Activated CD4-positive, alpha-beta T cell treated with anti-CD3 and anti-CD28 coated beads for 1 hour (primary cell): ENCODE measurements at regions not wholly inside any gene's neighbourhood (a gene's known extent, or its start where the extent isn't known, plus 50 kb on each side); places are given as distances from the start of the nearest gene placed in this dataset.

Experiments used
- DNase-seq: peaks from one replicate; pipeline ENCODE4 v3.0.0-alpha.2; 2020

DNA sequence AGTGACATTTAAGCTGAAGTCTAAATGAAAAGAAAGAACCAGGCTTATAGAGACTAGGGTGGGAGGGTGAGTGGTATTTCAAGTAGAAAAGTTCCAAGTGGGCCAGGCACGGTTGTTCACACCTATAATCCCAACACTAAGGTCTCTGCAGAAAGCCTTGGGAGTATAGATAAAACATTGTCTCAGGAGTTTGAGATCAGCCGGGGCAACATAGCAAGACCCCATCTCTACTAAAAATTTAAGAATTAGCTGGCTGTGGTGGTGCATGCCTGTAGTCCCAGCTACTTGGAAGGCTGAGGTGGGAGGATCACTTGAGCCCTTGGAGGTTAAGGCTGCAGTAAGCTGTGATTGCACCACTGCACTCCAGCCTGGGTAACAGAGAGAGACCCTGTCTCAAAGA is 143.4 kb upstream of the PKDCC start:
- no peak for DNase-seq

GRCh38 chr2:41905597-41906337 is 142.1 kb upstream of the PKDCC start:
- no peak for DNase-seq

- DNase-seq: no peak
These were observed 141.5 kb upstream of the PKDCC start for GRCh38 chr2:41906338-41906725.

DNA sequence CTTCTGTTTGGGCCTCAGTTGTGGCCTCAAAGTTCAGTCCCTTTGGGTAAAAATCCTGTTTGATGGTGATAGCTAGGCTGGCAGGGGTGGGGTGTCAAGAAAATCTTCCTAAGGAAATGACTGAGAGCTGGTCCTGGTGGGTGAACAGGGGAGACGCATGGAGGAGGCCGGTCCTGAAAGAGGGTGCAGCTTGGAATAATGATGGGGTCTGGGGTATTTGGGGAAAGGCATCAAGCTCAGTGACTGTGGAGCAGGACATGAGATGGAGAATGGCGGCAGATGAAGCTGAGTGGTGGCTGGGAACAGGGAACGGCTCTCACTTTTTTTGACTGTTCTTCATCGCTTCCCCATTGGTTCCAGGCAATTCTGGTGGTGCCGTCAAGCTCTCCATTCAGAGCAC is 140.7 kb upstream of the PKDCC start:
- no peak for DNase-seq

DNA sequence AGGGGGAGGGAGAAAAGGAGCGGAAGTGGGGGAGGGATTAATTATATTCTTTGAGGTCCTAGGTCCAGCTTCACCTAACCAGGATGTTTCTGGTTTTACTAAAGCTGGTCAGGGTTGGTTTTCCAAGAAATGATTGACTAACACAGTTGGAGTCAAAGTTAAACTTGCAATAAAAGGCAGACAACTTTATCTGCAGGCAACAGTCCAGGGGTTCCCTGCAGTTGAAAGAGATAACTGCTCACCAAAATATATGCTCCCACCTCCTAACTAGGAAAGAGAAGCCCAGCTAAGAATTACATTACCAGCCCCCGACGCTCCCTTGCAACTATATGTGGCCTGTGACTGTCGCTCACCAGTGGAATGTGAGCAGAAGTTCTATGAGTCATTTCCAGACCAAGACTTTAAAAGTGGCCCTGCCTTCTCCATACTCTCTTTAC is 140.0 kb upstream of the PKDCC start:
- no peak for DNase-seq

DNA sequence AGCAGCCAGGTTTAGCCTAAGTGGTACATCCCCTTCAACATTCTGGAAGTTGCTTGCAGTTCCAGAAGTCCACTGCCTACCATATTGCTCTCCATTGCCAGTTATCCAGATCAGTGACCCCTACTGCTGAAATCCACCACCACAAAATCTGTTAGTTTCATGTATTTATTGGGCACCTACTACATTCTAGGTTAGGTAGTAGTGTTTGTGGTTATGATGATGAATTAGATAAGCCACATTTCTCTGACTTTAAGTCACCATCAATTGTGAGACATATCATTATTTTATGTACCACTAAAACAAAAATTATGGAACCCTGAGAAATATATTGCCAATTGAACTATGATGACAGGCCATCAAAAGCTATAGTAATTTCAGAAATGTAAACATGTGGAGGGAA is 139.5 kb upstream of the PKDCC start:
- no peak for DNase-seq

DNA sequence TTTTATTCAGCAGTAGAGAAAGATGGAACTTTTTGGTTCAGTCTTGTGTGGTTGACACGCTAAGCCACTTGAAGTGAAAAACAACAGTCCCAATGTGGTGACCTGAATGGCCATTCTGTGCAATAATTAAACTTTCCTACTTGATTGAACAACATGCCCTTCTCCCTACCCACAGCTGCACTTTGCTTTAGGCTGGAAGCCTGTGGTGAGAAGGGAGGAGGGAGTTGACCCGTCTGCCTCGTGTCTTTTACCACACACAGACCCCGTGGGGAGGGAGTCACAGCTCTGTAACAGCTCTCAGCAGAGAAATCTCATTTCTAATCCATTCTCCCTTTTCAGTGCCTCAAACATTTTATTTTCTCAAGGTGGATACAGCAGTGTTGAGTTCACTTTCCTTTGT is 138.2 kb upstream of the PKDCC start:
- DNase-seq: no peak

- DNase-seq: no peak
These were observed 137.7 kb upstream of the PKDCC start for GRCh38 chr2:41910126-41910525.

GRCh38 chr2:41911033-41911432 is 136.8 kb upstream of the PKDCC start:
- DNase-seq: no peak

GRCh38 chr2:41912337-41912736 is 135.5 kb upstream of the PKDCC start:
- DNase-seq: no peak

- no peak for DNase-seq
These were observed 135.0 kb upstream of the PKDCC start for GRCh38 chr2:41912776-41913175.

DNA sequence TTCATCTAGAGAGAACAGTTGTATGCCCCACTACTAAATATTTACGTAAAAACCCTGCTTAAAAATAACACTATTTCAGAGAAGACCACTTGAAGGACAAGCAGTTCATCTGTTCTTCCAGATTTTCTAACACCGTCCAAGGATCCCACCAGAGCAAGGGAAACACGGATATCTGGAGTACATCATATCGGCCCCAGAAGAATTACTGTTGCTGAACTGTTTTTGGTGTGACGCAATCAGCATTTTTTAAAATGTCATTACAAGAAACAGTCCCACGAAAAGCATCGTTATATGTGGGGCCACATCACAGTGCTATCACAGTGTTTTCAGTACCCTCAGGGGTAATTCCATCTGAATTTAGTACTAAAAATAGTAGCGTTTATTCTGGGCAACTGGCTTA is 134.5 kb upstream of the PKDCC start:
- no peak for DNase-seq

- DNase-seq: no peak
These were observed 133.8 kb upstream of the PKDCC start for GRCh38 chr2:41913921-41914609.

GRCh38 chr2:41914936-41915335 is 132.9 kb upstream of the PKDCC start:
- no peak for DNase-seq

GRCh38 chr2:41916177-41916576 is 131.6 kb upstream of the PKDCC start:
- DNase-seq: no peak

GRCh38 chr2:41917587-41917986 is 130.2 kb upstream of the PKDCC start:
- no peak for DNase-seq

DNA sequence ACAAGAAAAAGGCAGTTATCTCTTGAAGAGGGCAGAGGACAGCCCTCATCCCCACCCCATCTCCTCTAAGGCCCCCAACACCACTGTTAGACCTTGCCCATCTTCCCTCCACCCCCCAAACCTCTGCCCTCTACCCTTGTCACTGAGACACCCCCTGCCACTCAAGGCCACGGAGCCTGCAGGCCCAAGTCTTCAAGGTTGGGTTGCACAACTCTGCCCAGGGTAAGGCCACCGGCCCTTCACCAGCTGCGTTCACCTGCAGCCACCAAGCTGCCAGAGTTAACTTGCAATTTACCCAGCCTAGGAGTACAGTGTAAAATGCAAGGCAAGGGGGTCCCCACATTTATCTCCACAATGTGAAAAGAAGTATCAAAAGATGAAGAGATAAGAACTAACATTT is 128.7 kb upstream of the PKDCC start:
- DNase-seq: no peak

DNA sequence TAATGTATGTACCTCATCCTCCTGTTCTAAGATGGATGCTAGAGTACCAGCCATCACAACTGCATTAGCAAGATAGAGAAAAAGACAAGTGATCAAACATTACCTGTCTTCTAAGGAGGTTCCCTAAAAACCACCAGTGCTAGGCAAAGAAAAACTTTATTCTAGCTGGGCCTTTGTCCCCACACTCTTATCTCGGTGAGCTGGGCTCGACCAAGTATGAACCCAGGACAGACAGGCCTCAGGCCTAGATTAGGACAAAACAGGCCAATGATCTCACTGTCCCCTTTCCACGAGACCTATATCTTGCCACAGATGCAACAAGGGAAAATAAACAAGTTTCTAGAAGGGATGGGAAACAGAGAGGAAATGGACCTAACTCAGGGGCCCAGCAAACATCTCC is 127.6 kb upstream of the PKDCC start:
- DNase-seq: no peak

DNA sequence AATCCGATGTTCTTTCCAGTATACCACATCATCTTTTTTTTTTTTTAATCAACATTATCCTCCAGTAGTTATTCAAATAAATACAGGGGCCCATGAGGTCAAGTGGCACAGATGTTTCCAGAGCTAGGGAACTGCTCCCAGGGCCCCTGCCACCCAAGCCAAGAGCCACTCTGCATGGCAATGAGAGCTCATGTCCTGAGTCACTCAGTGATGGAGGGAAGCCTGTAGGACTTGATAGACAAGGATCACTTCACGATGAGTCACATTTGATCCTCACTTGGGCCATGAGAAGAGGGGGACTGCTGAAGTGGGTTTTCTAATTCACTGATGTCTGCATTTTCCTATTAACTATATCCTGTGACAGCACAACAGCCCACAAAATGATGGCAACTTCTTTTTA is 127.0 kb upstream of the PKDCC start:
- no peak for DNase-seq

DNA sequence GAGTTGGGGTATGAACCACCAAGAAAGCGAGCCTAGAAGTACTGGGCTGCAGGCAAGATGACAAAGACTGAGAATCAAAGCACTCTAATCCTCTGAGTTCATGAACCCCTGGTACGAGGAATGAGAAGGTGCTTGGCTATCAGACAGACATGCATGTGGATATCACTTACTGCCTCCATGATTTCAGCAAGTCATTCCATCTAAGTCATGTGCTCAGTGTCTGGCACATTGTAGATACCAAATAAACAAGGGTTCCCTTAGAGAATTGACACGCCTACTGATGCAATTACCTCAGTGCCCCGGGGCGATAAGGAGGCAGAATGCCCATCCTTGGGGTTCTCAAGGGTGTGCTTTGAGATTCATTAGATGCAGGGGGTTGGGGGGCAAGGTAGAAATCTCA is 125.6 kb upstream of the PKDCC start:
- DNase-seq: no peak

GRCh38 chr2:41923156-41923786 is 124.5 kb upstream of the PKDCC start:
- DNase-seq: no peak

DNA sequence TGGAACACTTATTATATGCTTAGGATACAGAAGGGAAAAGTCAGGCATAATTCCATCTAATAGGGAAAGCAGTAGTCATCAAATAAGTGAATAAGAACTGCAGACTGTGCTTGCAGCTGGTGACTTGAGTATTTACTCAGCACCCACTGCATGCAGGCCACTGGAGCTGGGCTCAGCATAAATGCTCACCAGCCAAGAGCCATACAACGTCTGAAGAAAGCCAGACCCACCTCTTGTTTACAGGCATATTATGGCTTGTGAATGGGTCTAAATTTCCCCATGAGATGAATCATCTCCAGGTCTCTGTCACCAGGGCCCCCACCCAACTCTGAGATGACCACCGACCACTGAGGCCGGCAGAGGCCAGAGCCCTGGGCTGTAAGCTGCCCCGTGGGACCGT is 123.8 kb upstream of the PKDCC start:
- DNase-seq: no peak

- no peak for DNase-seq
These were observed 123.0 kb upstream of the PKDCC start for GRCh38 chr2:41924709-41925408.

DNA sequence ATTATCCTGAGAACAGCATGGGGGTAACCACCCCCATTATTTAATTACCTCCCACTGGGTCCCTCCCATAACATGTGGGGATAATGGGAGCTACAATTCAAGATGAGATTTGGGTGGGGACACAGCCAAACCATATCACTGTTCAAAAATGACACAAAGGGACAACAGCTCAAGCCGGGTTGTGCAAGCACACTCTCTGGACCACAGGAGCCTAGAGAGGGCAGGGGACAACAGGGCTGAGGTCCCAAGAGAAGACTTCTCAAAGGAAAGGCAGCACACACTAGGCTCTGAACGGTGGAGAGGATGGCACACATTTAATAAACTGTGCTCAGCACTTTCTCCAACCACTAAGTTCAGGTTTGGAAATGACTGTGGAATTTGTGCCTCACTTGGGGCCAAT is 122.1 kb upstream of the PKDCC start:
- DNase-seq: no peak
